NB4 (cell line): ENCODE measurements at regions not wholly inside any gene's neighbourhood (a gene's known extent, or its start where the extent isn't known, plus 50 kb on each side); places are given as distances from the start of the nearest gene placed in this dataset.

Experiments used
- DNase-seq: peaks from one replicate; pipeline ENCODE4 v3.0.0; 2010; ENCODE audit warnings: low read depth
- H3K4me3 ChIP-seq: one replicate; pipeline ENCODE4 v1.5.1; 2011; ENCODE audit warnings: mild to moderate bottlenecking, low read depth, low read length, moderate library complexity
- CTCF ChIP-seq: IDR thresholded peaks from one replicate; pipeline ENCODE4 v1.5.1; 2012; ENCODE audit warnings: low read depth, low read length
- MAX ChIP-seq: IDR thresholded peaks from 2 replicates; pipeline ENCODE4 v1.6.1; 2011; ENCODE audit warnings: low read depth, low read length
- MYC ChIP-seq: IDR thresholded peaks from 2 replicates; pipeline ENCODE4 v1.6.1; 2011; ENCODE audit warnings: low read depth, low read length
- POLR2A ChIP-seq: IDR thresholded peaks from 2 replicates; pipeline ENCODE4 v1.6.1; 2011; ENCODE audit warnings: mild to moderate bottlenecking; ENCODE audit not compliant: insufficient read length; ENCODE audit errors: extremely low read depth

GRCh38 chr7:86981127-86981526 is 78.3 kb downstream of the ELAPOR2 start:
- H3K4me3 ChIP-seq, result no peak overlapping the region
- no peak for DNase-seq
- TF ChIP-seq POLR2A (no peak), MYC (no peak), MAX (no peak), CTCF (no peak)

DNA sequence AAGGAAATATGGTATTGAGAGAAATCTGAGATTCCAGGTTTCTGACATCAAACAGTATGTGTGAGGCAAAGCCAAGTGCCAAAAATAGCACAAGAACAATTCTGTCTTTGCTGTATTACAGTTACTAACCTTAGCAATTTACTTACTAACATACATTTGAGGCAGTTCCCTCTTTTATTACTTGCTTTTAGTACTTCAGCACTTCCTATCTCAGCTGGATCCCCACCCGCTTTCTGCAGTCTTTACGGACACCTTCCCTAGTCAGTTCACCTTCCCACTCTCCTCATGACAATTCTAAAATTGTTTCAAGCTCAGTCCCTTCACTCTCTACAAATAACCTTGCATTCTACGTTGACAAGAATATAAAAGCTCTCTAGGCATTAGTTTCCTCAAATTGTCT is 79.2 kb downstream of the ELAPOR2 start:
- TF ChIP-seq MAX (no peak), CTCF (no peak)
- no peak for DNase-seq
- no peak overlapping the region for H3K4me3 ChIP-seq

GRCh38 chr7:86978808-86979506 is 80.5 kb downstream of the ELAPOR2 start:
- no peak overlapping the region for H3K4me3 ChIP-seq
- TF ChIP-seq MAX, result no peak
- DNase-seq, result no peak

DNA sequence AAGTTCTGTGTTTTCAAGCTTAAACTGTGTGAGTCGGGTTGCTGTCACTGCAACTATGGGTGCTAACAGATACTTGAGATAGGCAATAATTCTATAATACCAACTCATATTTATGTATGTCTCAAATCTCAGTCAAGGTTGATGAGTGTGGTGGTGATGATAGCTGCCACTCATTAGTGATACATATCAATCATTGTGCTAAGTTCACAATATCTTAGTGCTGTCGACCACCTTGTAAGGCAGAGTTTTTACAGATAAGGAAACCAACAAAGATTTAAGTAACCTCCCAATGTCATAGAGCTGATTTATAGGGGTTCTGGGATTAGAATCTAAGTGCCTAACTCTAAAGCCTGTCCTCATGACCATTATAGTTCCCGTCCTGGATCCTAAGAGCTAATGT is 82.5 kb downstream of the ELAPOR2 start:
- H3K4me3 ChIP-seq, result no peak overlapping the region
- TF ChIP-seq MYC (no peak), CTCF (no peak), POLR2A (no peak), MAX (no peak)
- no peak for DNase-seq

DNA sequence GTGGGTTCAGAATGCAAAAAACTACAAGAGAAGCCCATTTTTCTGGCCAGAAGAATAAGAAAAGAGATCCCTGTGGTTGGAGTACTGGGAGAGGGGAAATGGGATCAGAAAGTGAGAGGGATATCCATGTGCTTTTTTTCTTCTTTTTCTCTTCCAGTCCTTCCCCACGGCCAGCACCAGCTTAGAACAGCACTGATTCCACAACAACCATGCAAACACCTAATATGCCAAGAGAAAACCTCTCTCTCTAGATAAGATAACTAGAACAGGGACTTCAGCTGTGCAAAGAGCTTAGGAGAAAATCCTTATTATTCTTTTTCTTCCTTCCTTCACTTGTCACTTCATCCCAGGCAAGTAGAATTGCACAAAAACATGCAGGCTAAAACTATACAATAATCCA is 83.5 kb downstream of the ELAPOR2 start:
- no peak for DNase-seq
- no peak overlapping the region for H3K4me3 ChIP-seq
- TF ChIP-seq CTCF, result no peak

GRCh38 chr7:86975449-86975848 is 84.0 kb downstream of the ELAPOR2 start:
- no peak for DNase-seq
- no peak overlapping the region for H3K4me3 ChIP-seq
- TF ChIP-seq POLR2A, result no peak
- no peak for TF ChIP-seq MYC
- TF ChIP-seq MAX, result no peak
- TF ChIP-seq CTCF, result no peak
